MM.1S (cell line): ENCODE measurements at regions not wholly inside any gene's neighbourhood (a gene's known extent, or its start where the extent isn't known, plus 50 kb on each side); places are given as distances from the start of the nearest gene placed in this dataset.

ENCODE experiments used
- DNase-seq: peaks from one replicate; pipeline ENCODE4 v3.0.0-alpha.2; 2015
- H2AFZ ChIP-seq: fragments of 300-600 bp; sonication (generic); 2 replicates; pipeline ENCODE4 v1.6.0; 2016; ENCODE audit warnings: antibody characterized with exemption, low read length
- H3F3A ChIP-seq: fragments of 300-600 bp; sonication (generic); 2 replicates; pipeline ENCODE4 v1.6.1; 2016; ENCODE audit warnings: mild to moderate bottlenecking, antibody characterized with exemption, low read length, moderate library complexity, mixed read lengths; ENCODE audit not compliant: insufficient read depth
- H3K27ac ChIP-seq: fragments of 300-600 bp; sonication (generic); 2 replicates; pipeline ENCODE4 v1.5.1; 2016; ENCODE audit warnings: mild to moderate bottlenecking, low read length
- H3K27me3 ChIP-seq: fragments of 300-600 bp; sonication (generic); replicated peaks from 2 replicates; pipeline ENCODE4 v1.6.0; 2016; ENCODE audit warnings: low read length; ENCODE audit not compliant: insufficient read depth
- H3K36me3 ChIP-seq: fragments of 300-600 bp; sonication (generic); replicated peaks from 2 replicates; pipeline ENCODE4 v1.6.1; 2016; ENCODE audit warnings: mild to moderate bottlenecking, low read length, mixed read lengths; ENCODE audit not compliant: insufficient read depth
- H3K4me1 ChIP-seq: fragments of 300-600 bp; sonication (generic); 2 replicates; pipeline ENCODE4 v1.6.1; 2016; ENCODE audit warnings: low read length, mixed read lengths
- H3K4me2 ChIP-seq: fragments of 300-600 bp; sonication (generic); 2 replicates; pipeline ENCODE4 v1.6.0; 2016; ENCODE audit warnings: low read depth, low read length
- H3K4me3 ChIP-seq: fragments of 300-600 bp; sonication (generic); 2 replicates; pipeline ENCODE4 v1.5.1; 2016; ENCODE audit warnings: low read length, mixed read lengths
- H3K79me2 ChIP-seq: fragments of 300-600 bp; sonication (generic); 2 replicates; pipeline ENCODE4 v1.6.1; 2016; ENCODE audit warnings: mixed run types, low read length, mixed read lengths
- H3K9ac ChIP-seq: fragments of 300-600 bp; sonication (generic); 2 replicates; pipeline ENCODE4 v1.6.1; 2016; ENCODE audit warnings: low read length, mixed read lengths
- H3K9me2 ChIP-seq: fragments of 300-600 bp; sonication (generic); replicated peaks from 2 replicates; pipeline ENCODE4 v1.6.1; 2016; ENCODE audit warnings: mild to moderate bottlenecking, low read length, mixed read lengths; ENCODE audit not compliant: insufficient read depth
- H3K9me3 ChIP-seq: fragments of 300-600 bp; sonication (generic); replicated peaks from 2 replicates; pipeline ENCODE4 v1.6.1; 2016; ENCODE audit warnings: mild to moderate bottlenecking, low read length, mixed read lengths; ENCODE audit not compliant: insufficient read depth
- H4K20me1 ChIP-seq: fragments of 300-600 bp; sonication (generic); 2 replicates; pipeline ENCODE4 v1.6.1; 2016; ENCODE audit warnings: mild to moderate bottlenecking, low read length, moderate library complexity, mixed read lengths; ENCODE audit not compliant: insufficient read depth
- CTCF ChIP-seq: fragments of 300-600 bp; sonication (generic); IDR thresholded peaks from 2 replicates; pipeline ENCODE4 v1.5.1; 2016; ENCODE audit warnings: antibody characterized with exemption, low read length, mixed read lengths
- EZH2 ChIP-seq: fragments of 300-600 bp; sonication (generic); optimal IDR thresholded peaks from 2 replicates; pipeline ENCODE3; 2017; ENCODE audit warnings: low read depth, mild to moderate bottlenecking, antibody characterized with exemption, low read length, mixed read lengths
- EZH2phosphoT487 ChIP-seq: fragments of 300-600 bp; sonication (generic); IDR thresholded peaks from 2 replicates; pipeline ENCODE4 v1.6.1; 2018; ENCODE audit warnings: antibody characterized with exemption, low read length

GRCh38 chr9:126149661-126150060, 177.0 kb upstream of the MVB12B start:
- Histone ChIP-seq H2AFZ (no peak overlapping the region), H4K20me1 (no peaks in the 10 kb centered on the region), H3F3A (no peaks in the 10 kb centered on the region), H3K4me1 (no peaks in the 10 kb centered on the region), H3K9me3 (no peaks in the 10 kb centered on the region), H3K79me2 (no peaks in the 10 kb centered on the region), H3K27me3 (peaks cover 9% of the 10 kb centered on the region; the same call in 1 of the 2 replicates), H3K36me3 (no peaks in the 10 kb centered on the region), H3K4me3 (no peak overlapping the region), H3K9me2 (no peaks in the 10 kb centered on the region), H3K9ac (no peak overlapping the region), H3K27ac (no peak overlapping the region), H3K4me2 (no peak overlapping the region)
- DNase-seq = no peak
- TF ChIP-seq EZH2phosphoT487 = no peak
- TF ChIP-seq CTCF = no peak
- no peak for TF ChIP-seq EZH2

DNA sequence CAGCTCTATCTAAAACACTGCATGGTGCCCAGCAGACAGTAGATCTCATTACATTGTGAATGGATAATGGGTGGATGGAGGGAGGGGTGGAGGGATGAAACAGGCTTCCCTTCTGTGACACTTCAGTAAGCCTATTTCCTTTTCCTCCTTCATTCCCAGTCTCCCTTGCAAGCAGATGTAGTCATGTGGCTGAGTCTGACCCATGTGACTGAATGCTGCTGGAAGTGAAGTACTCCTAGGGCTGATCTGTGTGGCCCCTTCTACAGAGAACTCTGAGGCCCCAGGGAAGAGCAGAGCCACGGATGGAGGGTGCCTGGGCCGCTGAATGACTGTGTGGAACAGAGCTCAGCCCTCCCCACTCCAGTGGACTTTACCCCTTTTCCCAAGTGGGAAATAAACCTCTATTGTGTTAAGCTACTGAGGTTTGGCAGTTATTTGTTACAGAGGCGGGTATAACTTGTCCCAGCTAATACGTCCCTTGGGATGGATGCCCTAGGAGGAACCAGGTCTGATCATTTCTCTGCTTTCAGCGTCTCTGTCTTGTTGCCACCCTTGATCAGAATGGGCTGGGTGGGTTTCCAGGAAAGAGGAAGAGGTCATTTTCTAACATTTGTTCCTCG, 176.1 kb upstream of the MVB12B start:
- H2AFZ ChIP-seq = no peak overlapping the region
- DNase-seq = no peak

DNA sequence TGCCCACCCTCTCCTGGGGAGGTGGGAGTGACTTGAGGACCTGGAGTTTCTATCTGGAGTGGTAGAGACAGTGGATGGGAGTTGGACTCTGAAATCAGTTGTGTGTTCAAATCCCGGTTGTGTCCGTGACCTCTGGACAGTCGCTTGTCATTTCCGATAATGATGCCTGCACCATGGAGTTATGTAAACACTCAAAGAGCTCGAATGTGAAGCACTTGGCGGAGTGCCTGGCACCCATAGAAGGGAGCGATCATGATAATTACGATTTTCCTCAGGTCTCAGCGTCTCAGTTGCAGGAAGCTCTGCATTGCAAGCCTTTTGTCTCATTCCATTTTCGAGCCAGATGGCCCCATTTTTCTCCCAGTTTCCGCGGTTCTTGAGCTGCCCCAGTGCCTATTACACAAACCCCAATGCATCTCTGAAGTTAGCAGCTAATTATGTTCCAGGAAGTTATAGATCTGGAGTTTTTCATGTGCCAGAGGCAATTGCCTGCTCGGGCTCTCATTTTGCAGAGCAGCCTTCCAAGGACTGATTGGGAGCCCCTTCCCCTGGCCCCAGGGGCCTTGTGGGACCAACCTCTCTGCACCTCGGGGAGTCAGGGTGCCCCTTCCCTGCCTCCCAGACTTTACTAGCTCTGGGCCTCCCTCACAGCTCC, 175.5 kb upstream of the MVB12B start:
- Histone ChIP-seq H3K4me2 (no peak overlapping the region), H3K9me2 (no peaks in the 10 kb centered on the region), H3K9me3 (no peaks in the 10 kb centered on the region), H3K27ac (no peak overlapping the region), H3K4me1 (no peaks in the 10 kb centered on the region), H2AFZ (no peak overlapping the region), H4K20me1 (no peaks in the 10 kb centered on the region), H3F3A (no peaks in the 10 kb centered on the region), H3K79me2 (no peaks in the 10 kb centered on the region), H3K36me3 (no peaks in the 10 kb centered on the region), H3K9ac (no peak overlapping the region), H3K27me3 (peaks cover 9% of the 10 kb centered on the region; the same call in 1 of the 2 replicates), H3K4me3 (no peak overlapping the region)
- TF ChIP-seq EZH2 = no peak
- TF ChIP-seq EZH2phosphoT487 = no peak
- TF ChIP-seq CTCF = no peak
- DNase-seq = no peak

More for the DNA sequence above, 176.1 kb upstream of the MVB12B start:
- no peaks in the 10 kb centered on the region for H3F3A ChIP-seq
- H3K27me3 ChIP-seq = peaks cover 9% of the 10 kb centered on the region; the same call in 1 of the 2 replicates
- H3K4me1 ChIP-seq = no peaks in the 10 kb centered on the region
- no peak overlapping the region for H3K9ac ChIP-seq
- no peaks in the 10 kb centered on the region for H3K9me3 ChIP-seq
- no peak for TF ChIP-seq EZH2
- no peaks in the 10 kb centered on the region for H3K9me2 ChIP-seq
- no peak overlapping the region for H3K4me2 ChIP-seq
- H3K36me3 ChIP-seq = no peaks in the 10 kb centered on the region
- no peak overlapping the region for H3K4me3 ChIP-seq
- no peak overlapping the region for H3K27ac ChIP-seq
- no peaks in the 10 kb centered on the region for H4K20me1 ChIP-seq
- no peaks in the 10 kb centered on the region for H3K79me2 ChIP-seq

- no peaks in the 10 kb centered on the region for H3K4me1 ChIP-seq
- H3F3A ChIP-seq = no peaks in the 10 kb centered on the region
- H3K9me3 ChIP-seq = no peaks in the 10 kb centered on the region
- no peak overlapping the region for H3K4me2 ChIP-seq
- no peaks in the 10 kb centered on the region for H3K36me3 ChIP-seq
- no peak overlapping the region for H3K9ac ChIP-seq
- DNase-seq = no peak
- H3K9me2 ChIP-seq = no peaks in the 10 kb centered on the region
- TF ChIP-seq EZH2 = no peak
- TF ChIP-seq EZH2phosphoT487 = no peak
- TF ChIP-seq CTCF = no peak
- H3K79me2 ChIP-seq = no peaks in the 10 kb centered on the region
- H3K4me3 ChIP-seq = no peak overlapping the region
- no peak overlapping the region for H2AFZ ChIP-seq
- H3K27ac ChIP-seq = no peak overlapping the region
- peaks cover 9% of the 10 kb centered on the region; the same call in 1 of the 2 replicates for H3K27me3 ChIP-seq
- no peaks in the 10 kb centered on the region for H4K20me1 ChIP-seq
These were observed 174.9 kb upstream of the MVB12B start for GRCh38 chr9:126151686-126152134.
